ENCODE measurements at regions not wholly inside any gene's neighbourhood (a gene's known extent, or its start where the extent isn't known, plus 50 kb on each side); places are given as distances from the start of the nearest gene placed in this dataset.

GRCh38 chr13:65881561-65882155 is 1348.5 kb downstream of the PCDH9 start:
- no peak overlapping the region for H3K4me3 ChIP-seq (ENCODE audit: low read depth, low read length)
- no peak for TF ChIP-seq CTCF (IDR thresholded peaks at IDR 0.05; ENCODE audit: borderline replicate concordance, insufficient read depth, low read depth, low read length)

- TF ChIP-seq CTCF (IDR thresholded peaks at IDR 0.05; ENCODE audit: borderline replicate concordance, insufficient read depth, low read depth, low read length) = no peak
- no peak overlapping the region for H3K4me3 ChIP-seq (ENCODE audit: low read depth, low read length)
Measured at GRCh38 chr13:65875031-65875430, 1355.1 kb downstream of the PCDH9 start.

GRCh38 chr13:65872448-65872847 is 1357.7 kb downstream of the PCDH9 start:
- H3K4me3 ChIP-seq (ENCODE audit: low read depth, low read length) = no peak overlapping the region
- TF ChIP-seq CTCF (IDR thresholded peaks at IDR 0.05; ENCODE audit: borderline replicate concordance, insufficient read depth, low read depth, low read length) = no peak

- TF ChIP-seq CTCF (IDR thresholded peaks at IDR 0.05; ENCODE audit: borderline replicate concordance, insufficient read depth, low read depth, low read length) = no peak
- H3K4me3 ChIP-seq (ENCODE audit: low read depth, low read length) = no peak overlapping the region
Measured at GRCh38 chr13:65868884-65869283, 1361.3 kb downstream of the PCDH9 start.

GRCh38 chr13:65868099-65868498 is 1362.0 kb downstream of the PCDH9 start:
- no peak for TF ChIP-seq CTCF (IDR thresholded peaks at IDR 0.05; ENCODE audit: borderline replicate concordance, insufficient read depth, low read depth, low read length)
- no peak overlapping the region for H3K4me3 ChIP-seq (ENCODE audit: low read depth, low read length)

- H3K4me3 ChIP-seq (ENCODE audit: low read depth, low read length) = no peak overlapping the region
- no peak for TF ChIP-seq CTCF (IDR thresholded peaks at IDR 0.05; ENCODE audit: borderline replicate concordance, insufficient read depth, low read depth, low read length)
Measured at GRCh38 chr13:65866138-65866537, 1364.0 kb downstream of the PCDH9 start.

GRCh38 chr13:65865206-65865605 is 1364.9 kb downstream of the PCDH9 start:
- no peak for TF ChIP-seq CTCF (IDR thresholded peaks at IDR 0.05; ENCODE audit: borderline replicate concordance, insufficient read depth, low read depth, low read length)

More at GRCh38 chr13:65865206-65865605, 1364.9 kb downstream of the PCDH9 start:
- H3K4me3 ChIP-seq (ENCODE audit: low read depth, low read length) = no peak overlapping the region
